ENCODE measurements at regions not wholly inside any gene's neighbourhood (a gene's known extent, or its start where the extent isn't known, plus 50 kb on each side); places are given as distances from the start of the nearest gene placed in this dataset.
"Not testable (repeated sequence)": the region's sequence is repeated elsewhere in the genome, so short reads cannot be mapped to it uniquely, and the experiment has no call there.

DNA sequence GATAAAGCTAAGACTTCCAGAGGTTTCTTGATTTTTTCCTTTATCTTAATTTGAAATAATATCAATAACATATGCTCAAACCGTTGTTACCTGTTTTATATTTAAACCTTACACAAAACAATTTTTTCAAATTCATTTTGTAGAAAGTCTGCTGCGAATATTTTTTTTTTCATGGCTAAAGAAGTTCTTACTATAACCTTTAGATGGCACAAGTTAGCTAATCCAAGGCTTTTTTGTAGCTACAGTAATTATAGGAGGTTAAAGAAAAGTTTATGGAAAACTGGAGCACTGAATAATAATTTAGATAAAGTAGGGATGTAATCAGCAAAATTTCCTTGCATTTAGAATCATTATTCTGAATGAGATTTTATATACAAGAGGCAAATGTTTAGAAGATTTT is 78.0 kb upstream of the PNPT1 start:
- DNase-seq (ENCODE audit: low read depth): peak; percentile 38

DNA sequence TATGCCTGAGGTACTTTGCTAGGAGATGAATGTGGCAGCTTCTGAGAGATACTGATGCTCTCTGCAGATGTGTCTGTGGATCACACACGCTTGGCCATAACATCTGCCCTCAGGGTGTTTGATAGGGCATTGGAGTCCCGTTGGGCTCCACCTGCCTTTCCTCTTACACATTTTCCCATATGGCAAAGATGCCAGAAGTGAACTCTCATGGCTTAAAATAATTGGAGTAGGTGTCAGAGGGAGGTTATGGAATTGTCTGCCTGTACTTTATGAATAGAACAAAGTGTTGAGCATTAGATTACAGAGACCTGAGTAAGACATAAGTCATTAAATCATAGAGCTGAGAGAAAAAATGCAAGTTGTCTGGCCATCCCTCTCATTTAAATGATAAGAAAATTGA is 75.3 kb upstream of the PNPT1 start:
- no peak for DNase-seq (ENCODE audit: low read depth)

DNA sequence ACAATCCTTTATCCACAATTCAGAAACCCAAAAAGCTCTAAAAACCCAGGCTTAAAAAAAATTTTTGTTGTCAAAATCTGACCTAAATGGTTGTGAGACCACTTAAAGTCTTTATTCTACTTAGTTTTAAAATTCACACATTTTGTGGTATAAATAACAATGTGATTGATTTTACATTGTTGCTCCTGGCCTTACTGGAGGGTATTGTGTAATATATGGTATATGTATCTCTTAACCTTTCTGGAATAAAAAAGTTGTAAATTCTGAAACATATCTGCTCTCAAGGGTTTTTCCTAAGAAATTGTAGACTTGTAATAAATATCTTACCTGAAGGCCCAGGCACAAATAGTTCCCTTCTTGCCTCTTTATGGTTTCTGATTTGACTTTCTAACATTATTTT is 73.3 kb upstream of the PNPT1 start:
- DNase-seq (ENCODE audit: low read depth): no peak

DNA sequence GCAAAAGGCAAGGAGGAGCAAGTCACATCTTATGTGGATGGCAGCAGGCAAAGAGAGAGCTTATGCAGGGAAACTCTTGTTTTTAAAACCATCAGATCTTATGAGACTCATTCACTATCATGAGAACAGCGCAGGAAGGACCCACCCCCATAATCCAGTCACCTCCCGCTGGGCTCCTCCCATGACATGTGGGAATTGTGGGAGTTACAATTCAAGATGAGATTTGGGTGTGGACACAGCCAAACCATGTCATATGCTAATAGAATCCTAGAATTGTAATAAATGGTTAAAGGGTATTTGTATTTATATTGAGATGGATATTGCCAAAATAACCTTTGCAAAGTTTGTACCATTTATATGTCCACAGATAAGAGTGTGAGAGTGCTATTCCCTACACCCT is 72.1 kb upstream of the PNPT1 start:
- DNase-seq (ENCODE audit: low read depth): not testable (repeated sequence)

DNA sequence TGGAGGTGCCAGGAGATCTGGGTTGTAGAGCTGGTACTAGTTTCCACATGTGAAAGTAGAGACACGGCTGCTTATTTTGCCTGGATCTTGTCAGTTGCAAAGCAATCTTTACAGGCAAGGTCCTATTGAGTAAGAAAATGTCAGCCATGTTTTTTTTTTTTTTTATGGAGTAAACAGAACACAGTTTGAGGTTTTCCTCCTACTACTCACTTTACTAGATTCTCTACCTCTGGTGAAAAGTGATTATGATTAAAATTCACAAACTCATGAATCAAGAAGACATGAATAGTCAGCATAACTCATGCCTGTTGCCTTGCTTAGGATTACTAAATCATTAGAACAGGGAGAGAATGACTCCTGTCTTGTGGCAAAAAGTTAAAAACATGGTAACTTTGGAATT is 70.1 kb upstream of the PNPT1 start:
- DNase-seq (ENCODE audit: low read depth): no peak

DNA sequence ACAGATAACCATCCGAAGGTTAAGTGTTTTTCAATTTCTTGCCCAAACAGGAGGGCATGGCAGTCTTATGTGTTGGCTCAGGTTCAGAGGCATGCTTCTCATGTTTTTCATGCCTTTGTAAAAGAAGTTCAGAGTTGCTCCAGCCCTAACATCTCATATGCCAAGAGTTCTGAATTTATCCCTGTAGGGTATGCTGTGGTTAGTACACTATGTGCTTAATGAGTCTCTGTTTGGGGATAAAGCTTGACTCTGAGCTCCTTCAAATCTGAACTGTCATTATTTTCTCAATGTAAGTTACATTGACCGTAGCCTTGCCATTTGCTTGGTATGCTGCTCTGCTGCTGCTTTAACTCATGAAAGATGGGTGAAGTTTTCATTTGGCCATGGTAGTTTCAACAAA is 67.9 kb upstream of the PNPT1 start:
- DNase-seq (ENCODE audit: low read depth): peak; percentile 97

DNA sequence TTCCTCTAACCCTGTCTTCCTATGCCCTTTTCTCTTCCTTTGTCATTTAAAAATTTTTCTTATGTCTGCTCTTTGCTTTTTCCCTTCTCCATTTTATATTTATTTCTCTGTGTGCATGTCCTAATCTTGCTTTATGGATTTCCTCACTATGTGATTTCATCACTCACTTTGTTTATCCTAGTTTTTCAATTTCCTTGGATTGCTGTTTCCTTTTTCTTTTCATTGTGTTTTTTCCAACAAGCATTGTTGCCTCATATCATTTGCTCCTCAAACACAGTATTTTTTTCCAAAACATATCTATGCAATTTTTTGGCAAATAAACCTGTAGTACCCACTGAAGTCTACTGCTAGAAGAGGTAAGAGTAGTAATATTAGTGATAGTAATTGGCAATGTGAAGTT is 67.4 kb upstream of the PNPT1 start:
- peak; percentile 74 for DNase-seq (ENCODE audit: low read depth)

DNA sequence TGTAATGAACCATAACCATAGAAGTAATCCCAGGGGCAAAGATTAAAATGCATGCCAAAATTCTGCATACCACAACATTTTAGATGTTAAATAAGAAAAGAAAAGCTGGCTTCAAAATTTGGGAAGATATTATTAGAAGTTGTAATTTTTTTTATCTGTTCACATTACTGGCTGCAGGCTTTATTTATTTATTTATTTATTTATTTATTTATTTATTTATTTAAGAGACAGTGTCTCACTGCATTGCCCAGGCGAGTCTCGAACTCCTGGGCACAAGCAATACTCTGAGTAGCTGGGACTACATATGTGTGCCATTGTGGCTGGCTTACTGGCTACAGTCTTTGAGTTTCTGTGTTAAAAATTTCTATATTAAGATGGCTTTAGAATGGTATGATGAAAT is 66.5 kb upstream of the PNPT1 start:
- no peak for DNase-seq (ENCODE audit: low read depth)

DNA sequence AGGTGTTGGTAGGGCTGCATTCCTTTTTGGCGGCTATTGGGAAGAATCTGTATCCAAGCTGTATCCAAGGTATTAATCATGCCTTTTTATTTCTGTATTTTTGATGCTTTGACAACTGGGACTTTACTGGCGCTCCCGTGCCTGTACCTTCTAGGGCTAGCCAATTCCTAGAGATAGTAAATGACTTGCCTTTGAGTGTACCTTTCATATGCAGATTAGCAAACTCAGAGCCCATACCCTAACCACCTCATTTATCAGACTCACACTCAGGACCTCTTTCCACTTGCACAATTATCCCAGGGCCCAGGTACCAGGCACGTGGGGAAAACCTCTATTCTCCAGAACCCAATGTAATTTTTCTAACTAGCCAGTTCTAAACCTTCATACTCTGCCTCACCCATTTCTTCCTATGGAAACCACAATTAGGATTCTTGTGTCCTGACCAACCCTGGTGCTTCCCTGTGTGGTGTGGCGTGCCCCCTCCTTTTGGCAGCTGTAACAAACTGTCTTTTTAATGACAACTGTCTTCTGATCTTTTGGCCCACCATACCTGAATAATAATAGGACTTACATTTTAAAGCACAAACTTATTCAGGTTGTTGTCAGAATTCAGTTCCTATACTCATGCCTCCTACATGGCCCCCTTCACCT is 65.8 kb upstream of the PNPT1 start:
- no peak for DNase-seq (ENCODE audit: low read depth)

DNA sequence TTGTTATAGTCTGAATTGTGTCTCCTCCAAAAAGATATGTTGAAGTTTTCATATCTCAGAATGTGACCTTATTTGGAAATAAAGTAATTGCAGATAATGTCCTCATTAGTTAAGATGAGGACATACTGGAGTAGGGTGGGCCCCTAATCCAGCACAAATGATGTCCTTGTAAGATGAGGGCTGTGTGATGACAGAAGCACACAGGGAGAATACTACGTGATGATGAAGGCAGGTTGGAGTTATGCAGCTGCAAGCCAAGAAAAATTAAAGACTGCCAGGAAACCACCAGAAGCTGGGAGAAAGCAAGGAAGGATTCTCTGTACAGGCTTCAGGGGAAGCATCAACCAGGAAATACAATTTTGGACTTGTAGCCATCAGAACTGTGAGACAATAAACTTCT is 58.3 kb upstream of the PNPT1 start:
- peak; percentile 45 for DNase-seq (ENCODE audit: low read depth)

DNA sequence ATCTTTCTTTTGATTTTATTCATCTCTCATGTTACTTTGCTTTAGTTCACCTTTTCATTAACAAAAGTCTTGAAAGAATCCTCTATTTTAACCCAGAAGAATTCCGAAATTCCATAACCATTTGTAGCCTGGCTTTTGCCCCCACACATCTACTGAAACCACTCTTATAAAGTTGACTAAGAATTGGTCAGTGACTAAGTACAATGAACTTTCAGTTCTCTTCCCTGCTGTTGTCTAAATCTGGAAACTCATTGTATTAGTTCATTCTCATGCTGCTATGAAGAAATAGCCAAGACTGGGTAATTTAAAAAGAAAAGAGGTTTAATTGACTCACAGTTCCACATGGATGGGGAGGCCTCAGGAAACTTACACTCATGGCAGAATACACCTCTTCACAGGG is 49.9 kb upstream of the PNPT1 start:
- DNase-seq (ENCODE audit: low read depth): peak; percentile 56
